HG03159 (cell line): ENCODE measurements at regions not wholly inside any gene's neighbourhood (a gene's known extent, or its start where the extent isn't known, plus 50 kb on each side); places are given as distances from the start of the nearest gene placed in this dataset.

Experiments used
- ATAC-seq: cut with Tn5 transposase; IDR thresholded peaks from one replicate; pipeline ENCODE4 v1.9.1; 2021; ENCODE audit warnings: mild to moderate bottlenecking, moderate library complexity; ENCODE audit not compliant: unreplicated experiment

- ATAC-seq: peak; percentile 94
Measured at GRCh38 chr4:124262211-124263179, 450.0 kb downstream of the ANKRD50 start.

- ATAC-seq: no peak
Measured at GRCh38 chr4:124265701-124266100, 446.8 kb downstream of the ANKRD50 start.

- ATAC-seq: no peak
Measured at GRCh38 chr4:124266721-124267120, 445.8 kb downstream of the ANKRD50 start.

- no peak for ATAC-seq
Measured at GRCh38 chr4:124276461-124276860, 436.1 kb downstream of the ANKRD50 start.

GRCh38 chr4:124277691-124278090 is 434.8 kb downstream of the ANKRD50 start:
- no peak for ATAC-seq

GRCh38 chr4:124278477-124278876 is 434.1 kb downstream of the ANKRD50 start:
- ATAC-seq: no peak

- ATAC-seq: no peak
Measured at GRCh38 chr4:124279741-124280140, 432.8 kb downstream of the ANKRD50 start.

- no peak for ATAC-seq
Measured at GRCh38 chr4:124282301-124282898, 430.1 kb downstream of the ANKRD50 start.

- no peak for ATAC-seq
Measured at GRCh38 chr4:124288706-124289486, 423.6 kb downstream of the ANKRD50 start.

- ATAC-seq: no peak
Measured at GRCh38 chr4:124290678-124291077, 421.9 kb downstream of the ANKRD50 start.

- no peak for ATAC-seq
Measured at GRCh38 chr4:124295413-124295812, 417.1 kb downstream of the ANKRD50 start.

- ATAC-seq: no peak
Measured at GRCh38 chr4:124304941-124305340, 407.6 kb downstream of the ANKRD50 start.

- no peak for ATAC-seq
Measured at GRCh38 chr4:124306352-124306751, 406.2 kb downstream of the ANKRD50 start.

- no peak for ATAC-seq
Measured at GRCh38 chr4:124307143-124307542, 405.4 kb downstream of the ANKRD50 start.

- ATAC-seq: no peak
Measured at GRCh38 chr4:124318292-124318691, 394.2 kb downstream of the ANKRD50 start.

GRCh38 chr4:124321364-124321763 is 391.2 kb downstream of the ANKRD50 start:
- ATAC-seq: no peak

GRCh38 chr4:124322234-124323065 is 390.1 kb downstream of the ANKRD50 start:
- ATAC-seq: no peak

- ATAC-seq: no peak
Measured at GRCh38 chr4:124325690-124326089, 386.8 kb downstream of the ANKRD50 start.

- no peak for ATAC-seq
Measured at GRCh38 chr4:124329134-124329533, 383.4 kb downstream of the ANKRD50 start.

- ATAC-seq: no peak
Measured at GRCh38 chr4:124330045-124330444, 382.5 kb downstream of the ANKRD50 start.
